Breast epithelium (tissue), 3 donors: ENCODE measurements at regions not wholly inside any gene's neighbourhood (a gene's known extent, or its start where the extent isn't known, plus 50 kb on each side); places are given as distances from the start of the nearest gene placed in this dataset.
"Not testable (repeated sequence)": the region's sequence is repeated elsewhere in the genome, so short reads cannot be mapped to it uniquely, and the experiment has no call there.

ENCODE experiments used
- POLR2A ChIP-seq: fragments of 450-650 bp; IDR thresholded peaks from one replicate; pipeline ENCODE4 v1.6.1; 2016; ENCODE audit warnings: antibody characterized with exemption, mild to moderate bottlenecking, moderate library complexity
- POLR2AphosphoS5 ChIP-seq, 3 donors: sonication (generic); formaldehyde crosslinking; IDR thresholded peaks; one replicate each; pipeline ENCODE4 v1.6.1; 2017; ENCODE audit warnings: antibody characterized with exemption in 3 of 3
- TF ChIP-seq, protein P1 (sequence below), 3 donors: fragments of 450-650 bp; IDR thresholded peaks; one replicate each; pipeline ENCODE4 v1.5.1; 2016 to 2017; ENCODE audit warnings: antibody characterized with exemption in 3 of 3, mild to moderate bottlenecking in 3 of 3, moderate library complexity in 3 of 3

DNA sequence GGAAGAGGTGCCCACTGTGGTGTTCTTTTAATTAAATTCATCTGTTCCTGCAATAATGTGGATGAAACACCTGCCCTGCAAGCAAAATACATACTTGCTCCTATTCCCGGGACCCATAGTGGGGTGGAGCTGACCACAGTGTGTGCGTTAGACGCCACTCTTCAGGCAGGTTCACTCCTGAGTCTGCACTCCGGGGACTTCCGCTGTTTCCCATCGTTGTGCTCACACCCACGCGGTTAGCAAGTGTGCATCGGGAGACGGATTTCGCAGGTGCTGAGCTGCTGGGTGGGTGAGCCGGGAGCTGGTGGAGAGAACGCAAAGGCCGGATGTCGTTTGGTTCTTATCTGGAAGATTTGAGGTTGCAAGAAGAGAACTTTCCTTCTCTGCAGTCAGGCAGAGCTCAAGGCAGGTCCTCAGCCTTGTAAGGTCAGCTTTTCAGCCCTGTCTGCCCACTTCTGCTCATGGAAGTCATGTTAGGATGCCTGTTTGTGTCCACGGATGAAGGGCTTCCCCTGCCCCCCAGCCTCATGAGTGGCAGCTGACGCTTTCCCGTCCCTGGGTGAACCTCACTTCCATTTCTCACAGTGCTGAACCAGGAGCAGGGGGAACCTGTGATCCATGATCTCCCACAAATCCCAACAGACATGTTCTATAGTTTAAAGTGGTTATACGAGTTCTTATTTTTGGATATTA is 193.3 kb upstream of the SULF2 start:
- TF ChIP-seq POLR2A; POLR2AphosphoS5 (IDR thresholded peaks at IDR 0.05): not testable (repeated sequence)
- TF ChIP-seq, protein P1, sequence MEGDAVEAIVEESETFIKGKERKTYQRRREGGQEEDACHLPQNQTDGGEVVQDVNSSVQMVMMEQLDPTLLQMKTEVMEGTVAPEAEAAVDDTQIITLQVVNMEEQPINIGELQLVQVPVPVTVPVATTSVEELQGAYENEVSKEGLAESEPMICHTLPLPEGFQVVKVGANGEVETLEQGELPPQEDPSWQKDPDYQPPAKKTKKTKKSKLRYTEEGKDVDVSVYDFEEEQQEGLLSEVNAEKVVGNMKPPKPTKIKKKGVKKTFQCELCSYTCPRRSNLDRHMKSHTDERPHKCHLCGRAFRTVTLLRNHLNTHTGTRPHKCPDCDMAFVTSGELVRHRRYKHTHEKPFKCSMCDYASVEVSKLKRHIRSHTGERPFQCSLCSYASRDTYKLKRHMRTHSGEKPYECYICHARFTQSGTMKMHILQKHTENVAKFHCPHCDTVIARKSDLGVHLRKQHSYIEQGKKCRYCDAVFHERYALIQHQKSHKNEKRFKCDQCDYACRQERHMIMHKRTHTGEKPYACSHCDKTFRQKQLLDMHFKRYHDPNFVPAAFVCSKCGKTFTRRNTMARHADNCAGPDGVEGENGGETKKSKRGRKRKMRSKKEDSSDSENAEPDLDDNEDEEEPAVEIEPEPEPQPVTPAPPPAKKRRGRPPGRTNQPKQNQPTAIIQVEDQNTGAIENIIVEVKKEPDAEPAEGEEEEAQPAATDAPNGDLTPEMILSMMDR (IDR thresholded peaks at IDR 0.05), result not testable (repeated sequence)
